NCI-H226 (cell line): ENCODE measurements at regions not wholly inside any gene's neighbourhood (a gene's known extent, or its start where the extent isn't known, plus 50 kb on each side); places are given as distances from the start of the nearest gene placed in this dataset.

Experiments
- DNase-seq: peaks from one replicate; pipeline ENCODE4 v3.0.0-alpha.2; 2015

GRCh38 chr9:103802068-103802467 lies 292.0 kb upstream of the SMC2 start:
- peak; percentile 88 for DNase-seq

DNA sequence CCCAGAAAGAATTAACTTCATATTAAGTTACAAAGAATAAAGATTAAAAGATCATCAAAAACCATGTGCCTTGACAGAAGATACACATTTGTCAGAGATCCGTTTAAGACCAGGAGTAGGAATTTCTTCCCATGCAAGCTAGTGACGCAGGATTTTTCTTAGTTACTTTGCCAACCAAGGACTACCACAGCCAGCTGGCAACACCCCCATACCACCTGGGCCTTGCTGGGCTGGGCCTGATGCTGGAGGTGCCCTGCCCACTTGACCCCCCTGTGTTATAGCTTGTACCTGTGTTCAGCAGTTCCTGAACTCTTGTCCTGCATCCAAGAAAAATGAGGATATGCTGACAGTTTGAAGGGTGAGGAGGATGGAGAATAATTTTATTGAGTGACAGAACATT lies 290.9 kb upstream of the SMC2 start:
- DNase-seq, result peak; percentile 65

DNA sequence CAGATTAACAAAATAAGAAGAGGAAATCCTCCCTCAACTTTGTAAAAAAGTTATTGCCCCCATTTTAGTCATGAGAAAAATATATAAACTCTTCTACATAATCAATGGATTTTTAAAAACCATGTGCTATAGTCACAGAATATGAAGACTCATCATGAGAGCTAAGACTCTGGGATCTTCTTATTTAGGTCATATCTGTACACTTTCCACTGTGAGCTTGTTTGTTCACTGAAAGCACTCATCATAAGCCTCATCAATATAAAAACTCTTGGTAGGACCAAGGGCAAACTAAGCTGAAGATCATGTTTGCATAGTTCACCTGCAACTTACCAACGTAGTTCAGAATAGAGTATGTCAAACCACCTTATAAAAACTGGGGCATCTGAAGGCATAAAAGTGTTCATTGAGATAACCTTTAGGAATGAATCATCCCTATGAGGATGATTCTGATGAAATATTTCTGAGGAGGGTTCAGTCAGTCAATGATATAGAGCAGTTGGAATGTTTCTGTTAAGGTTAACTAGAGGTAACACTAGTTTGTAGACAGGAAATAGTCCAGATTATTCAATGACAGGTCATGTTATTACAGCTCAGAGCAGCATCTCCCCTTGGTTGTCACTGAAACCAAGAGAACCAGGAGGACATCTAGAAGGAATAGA lies 289.9 kb upstream of the SMC2 start:
- DNase-seq, result peak; percentile 95

GRCh38 chr9:103809745-103810144 lies 284.4 kb upstream of the SMC2 start:
- no peak for DNase-seq

- DNase-seq, result no peak
These were observed 282.6 kb upstream of the SMC2 start for GRCh38 chr9:103811462-103811861.

DNA sequence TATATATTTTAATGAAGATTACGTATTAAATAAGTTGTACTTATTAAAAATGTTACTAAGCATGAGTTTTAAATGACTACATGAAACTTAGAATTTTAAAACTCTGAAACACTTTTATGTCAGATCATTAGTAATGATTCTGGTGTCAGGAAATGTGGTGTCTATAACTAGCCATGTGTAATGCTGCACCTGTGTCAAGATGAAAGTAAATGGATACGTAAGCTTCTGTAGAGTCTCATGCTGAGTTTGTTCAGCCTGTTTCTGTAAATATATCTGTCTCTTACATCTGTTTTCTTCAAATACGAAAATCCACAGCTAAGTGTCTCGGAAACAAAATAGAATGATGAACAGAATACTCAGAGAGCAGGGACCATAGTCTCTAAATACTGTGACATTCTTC lies 278.0 kb upstream of the SMC2 start:
- no peak for DNase-seq

GRCh38 chr9:103819936-103820335 lies 274.2 kb upstream of the SMC2 start:
- no peak for DNase-seq

DNA sequence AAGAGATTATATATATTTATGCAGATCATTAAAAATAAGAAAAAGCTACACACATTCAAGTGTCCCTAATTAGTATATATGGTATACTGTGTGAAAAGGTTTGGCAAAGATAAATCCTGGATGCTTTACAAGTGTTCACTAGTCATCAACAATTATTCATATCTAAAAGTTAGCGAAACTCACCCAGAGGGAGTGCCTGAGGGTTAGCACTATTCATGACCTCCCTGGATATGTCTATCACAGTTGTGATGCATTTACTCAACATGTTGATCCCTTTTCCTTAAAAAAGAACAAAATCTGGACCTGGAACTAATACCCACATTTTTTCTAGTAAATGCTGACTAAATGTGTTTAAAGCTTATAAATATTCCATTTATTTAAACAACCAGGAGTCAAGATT lies 273.0 kb upstream of the SMC2 start:
- peak; percentile 60 for DNase-seq

DNA sequence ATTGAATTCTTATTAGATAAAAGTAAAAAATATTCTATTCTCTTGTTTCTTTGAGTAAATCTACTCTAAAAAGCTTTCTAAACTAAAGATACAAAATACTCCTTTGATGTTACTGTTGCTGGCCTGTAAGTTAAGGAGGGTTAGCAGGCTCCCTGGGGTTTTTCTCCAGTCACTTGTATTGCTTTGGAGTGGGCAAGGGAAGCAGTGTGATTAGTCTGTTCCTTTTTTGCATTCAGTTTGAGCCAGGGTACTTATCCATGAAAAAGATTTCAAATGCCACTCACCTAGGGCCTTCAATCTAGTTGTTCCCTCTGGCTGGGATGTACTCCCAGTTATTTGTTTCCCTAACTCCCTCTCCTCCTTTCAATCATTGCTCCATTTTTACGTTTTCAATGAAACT lies 256.2 kb upstream of the SMC2 start:
- DNase-seq, result no peak

DNA sequence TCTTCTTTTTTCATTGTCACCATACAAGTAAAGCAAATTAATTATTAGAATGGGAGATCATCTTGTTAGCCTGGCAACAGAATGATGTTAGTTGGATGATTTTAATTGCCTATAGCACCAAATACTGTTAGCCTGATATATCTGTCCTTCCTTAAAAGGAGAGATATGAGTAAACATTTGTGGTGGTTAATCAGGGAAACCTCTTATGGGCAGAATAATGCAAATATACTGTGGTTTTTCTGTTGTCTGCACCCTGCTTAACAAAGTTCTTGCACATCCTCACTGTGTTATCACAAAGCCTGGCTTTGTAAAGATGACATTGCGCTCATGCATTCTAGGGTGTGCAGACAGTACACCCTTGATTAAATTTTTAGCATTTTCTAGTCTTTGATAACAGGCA lies 254.9 kb upstream of the SMC2 start:
- DNase-seq, result no peak

DNA sequence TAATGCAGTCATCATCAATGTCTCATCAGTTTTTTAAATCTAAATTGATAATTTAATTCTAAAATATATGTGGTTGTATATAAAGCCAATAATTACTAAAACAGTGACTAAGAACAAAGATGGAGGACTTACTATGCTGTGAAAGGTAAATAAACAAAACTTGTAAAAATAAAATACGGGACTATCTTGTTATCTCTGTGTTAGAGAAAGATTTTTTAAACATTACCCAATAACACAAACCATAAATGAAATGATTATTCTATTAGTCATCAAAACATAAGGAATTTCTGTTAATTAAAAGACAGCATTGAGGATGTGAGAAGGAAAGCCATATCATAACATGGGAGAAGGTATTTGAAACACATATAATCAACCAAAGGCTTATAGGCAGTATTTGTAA lies 226.2 kb upstream of the SMC2 start:
- no peak for DNase-seq

GRCh38 chr9:103872811-103873210 lies 221.3 kb upstream of the SMC2 start:
- DNase-seq, result no peak

GRCh38 chr9:103881419-103881818 lies 212.7 kb upstream of the SMC2 start:
- DNase-seq, result no peak

- DNase-seq, result no peak
These were observed 204.1 kb upstream of the SMC2 start for GRCh38 chr9:103889989-103890388.

DNA sequence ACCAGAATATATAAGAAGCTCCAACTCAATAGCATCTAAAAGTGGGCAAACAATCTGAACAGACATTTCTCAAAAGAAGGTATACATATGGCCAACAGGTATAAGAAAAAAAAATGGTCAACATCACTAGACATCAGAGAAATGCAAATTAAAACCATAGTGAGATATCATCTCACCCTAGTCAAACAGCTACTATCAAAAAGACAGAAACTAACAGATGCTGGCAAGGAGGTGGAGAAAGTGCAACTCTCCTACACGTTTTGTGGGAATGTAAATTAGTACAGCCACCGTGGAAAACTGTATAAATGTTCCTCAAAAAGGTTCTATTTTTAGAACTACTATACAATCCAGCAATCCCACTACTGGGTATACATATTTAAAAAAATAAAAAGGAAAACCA lies 199.9 kb upstream of the SMC2 start:
- DNase-seq, result no peak

DNA sequence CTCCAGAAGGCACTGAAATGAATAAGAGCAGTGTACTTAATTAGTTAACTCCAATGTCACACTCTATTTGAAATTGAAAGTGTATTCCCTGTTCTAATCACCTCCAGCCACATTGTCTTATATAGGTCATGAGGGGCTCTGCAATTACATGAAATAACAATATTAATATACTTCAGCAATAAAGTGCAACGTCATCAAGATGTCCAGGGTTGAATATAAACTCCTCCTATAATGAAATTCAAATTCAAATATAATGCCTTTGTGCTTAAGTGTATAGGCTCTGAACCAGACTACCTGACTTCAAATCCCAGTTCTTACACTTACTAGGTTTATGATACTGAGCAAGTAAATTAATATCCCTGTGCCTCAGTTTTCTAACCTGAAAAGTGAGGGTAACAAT lies 195.6 kb upstream of the SMC2 start:
- DNase-seq, result no peak

DNA sequence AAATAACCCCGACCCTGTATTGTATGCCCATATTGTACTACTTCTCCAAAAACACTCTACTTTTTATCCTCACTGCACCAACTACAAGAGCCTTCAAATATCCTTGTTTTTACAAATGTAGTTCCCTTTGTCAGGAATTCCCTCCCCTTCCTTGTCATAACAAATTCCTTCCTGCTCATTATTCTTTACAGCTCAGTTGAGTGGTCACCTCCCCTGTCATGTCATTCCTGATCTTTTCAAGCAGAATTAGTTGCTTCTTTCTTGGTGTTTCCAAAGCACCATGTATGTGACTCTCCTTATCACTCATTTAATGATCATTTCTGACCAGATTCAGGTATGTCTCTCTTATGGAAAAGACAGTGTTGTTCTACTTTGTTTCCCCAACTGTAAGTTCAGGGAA lies 194.2 kb upstream of the SMC2 start:
- DNase-seq, result no peak

DNA sequence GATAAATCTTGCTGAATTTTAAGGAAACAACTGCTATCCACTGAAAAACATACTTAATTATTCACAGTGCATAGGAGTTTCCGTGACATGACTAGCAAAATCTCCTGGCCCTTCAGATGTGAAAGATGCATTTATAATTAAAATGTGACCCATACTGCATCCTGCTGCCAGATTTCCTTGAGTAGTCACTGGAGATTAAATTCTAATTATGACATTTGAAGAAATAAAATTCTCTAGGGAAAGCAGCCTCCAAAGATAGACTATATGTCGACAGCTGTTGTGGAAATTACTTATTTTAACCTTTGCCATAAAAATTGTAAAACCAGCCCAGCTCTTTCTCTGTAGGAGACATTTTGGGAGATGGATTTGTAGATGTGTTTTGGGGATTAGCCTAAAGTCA lies 193.6 kb upstream of the SMC2 start:
- DNase-seq, result no peak

- no peak for DNase-seq
These were observed 191.8 kb upstream of the SMC2 start for GRCh38 chr9:103902263-103902662.

GRCh38 chr9:103904242-103904641 lies 189.9 kb upstream of the SMC2 start:
- DNase-seq, result no peak

- no peak for DNase-seq
These were observed 180.2 kb upstream of the SMC2 start for GRCh38 chr9:103913899-103914298.

DNA sequence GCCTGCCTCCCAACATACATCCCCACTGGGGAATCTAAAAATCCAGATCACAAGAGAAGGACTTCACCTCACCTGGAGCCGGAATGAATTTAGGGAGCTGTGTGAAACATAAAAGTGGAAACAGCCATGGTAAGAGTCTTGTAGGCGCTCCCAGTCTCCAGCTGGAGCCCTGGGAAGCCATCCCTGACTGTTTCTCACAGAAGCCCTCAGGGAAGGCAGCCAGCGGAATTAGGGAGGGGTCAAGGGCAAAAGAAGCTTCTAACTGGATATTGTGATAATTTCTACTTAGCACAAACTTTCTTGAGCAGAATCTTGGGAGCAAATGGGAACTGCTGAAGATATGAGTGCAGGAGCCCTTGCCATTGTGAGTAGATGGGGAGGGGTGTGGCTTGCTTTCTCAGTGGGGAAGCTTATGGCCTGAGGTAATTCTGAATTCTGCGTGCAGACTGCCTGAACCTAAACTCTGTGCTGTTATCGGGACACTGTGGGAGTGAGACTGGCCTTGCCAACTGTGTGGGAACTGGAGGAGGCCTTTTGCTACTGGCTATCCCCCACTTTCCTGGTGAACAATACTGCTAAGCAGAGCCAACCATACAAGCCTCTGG lies 174.4 kb upstream of the SMC2 start:
- no peak for DNase-seq

GRCh38 chr9:103928442-103928841 lies 165.7 kb upstream of the SMC2 start:
- DNase-seq, result no peak

- no peak for DNase-seq
These were observed 153.0 kb upstream of the SMC2 start for GRCh38 chr9:103941104-103941503.

GRCh38 chr9:103942200-103942599 lies 151.9 kb upstream of the SMC2 start:
- DNase-seq, result peak; percentile 52
